ENCODE measurements at regions not wholly inside any gene's neighbourhood (a gene's known extent, or its start where the extent isn't known, plus 50 kb on each side); places are given as distances from the start of the nearest gene placed in this dataset.

DNA sequence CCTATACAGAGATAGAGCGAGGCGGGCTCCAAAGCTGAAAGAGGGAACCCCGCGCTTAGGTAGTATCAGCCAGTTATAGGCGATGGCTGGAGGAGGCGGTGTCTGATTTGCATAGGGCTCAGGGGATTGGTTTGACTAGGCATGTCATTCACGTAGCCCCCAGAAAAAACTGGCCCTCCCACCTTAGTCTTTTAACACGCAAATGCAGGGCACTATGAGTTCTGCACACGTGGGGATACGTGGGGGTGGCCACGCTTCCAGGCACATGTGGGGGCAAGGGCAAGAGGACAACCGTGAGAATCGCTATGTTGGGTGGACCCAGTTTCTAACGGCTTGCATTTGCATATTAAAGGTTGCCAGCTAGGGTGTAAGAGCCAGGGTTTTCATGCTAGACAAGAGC is 56.7 kb upstream of the MSTN start:
- TF ChIP-seq ARNTL (CRISPR knock-in tag; IDR thresholded peaks at IDR 0.05; ENCODE audit: borderline replicate concordance, low read depth), result no peak
- no peak for TF ChIP-seq CREB5 (CRISPR knock-in tag; IDR thresholded peaks at IDR 0.05; ENCODE audit: low read depth)
- TF ChIP-seq ZNF70 (CRISPR knock-in tag; IDR thresholded peaks at IDR 0.05), result no peak
- TF ChIP-seq, protein P1, sequence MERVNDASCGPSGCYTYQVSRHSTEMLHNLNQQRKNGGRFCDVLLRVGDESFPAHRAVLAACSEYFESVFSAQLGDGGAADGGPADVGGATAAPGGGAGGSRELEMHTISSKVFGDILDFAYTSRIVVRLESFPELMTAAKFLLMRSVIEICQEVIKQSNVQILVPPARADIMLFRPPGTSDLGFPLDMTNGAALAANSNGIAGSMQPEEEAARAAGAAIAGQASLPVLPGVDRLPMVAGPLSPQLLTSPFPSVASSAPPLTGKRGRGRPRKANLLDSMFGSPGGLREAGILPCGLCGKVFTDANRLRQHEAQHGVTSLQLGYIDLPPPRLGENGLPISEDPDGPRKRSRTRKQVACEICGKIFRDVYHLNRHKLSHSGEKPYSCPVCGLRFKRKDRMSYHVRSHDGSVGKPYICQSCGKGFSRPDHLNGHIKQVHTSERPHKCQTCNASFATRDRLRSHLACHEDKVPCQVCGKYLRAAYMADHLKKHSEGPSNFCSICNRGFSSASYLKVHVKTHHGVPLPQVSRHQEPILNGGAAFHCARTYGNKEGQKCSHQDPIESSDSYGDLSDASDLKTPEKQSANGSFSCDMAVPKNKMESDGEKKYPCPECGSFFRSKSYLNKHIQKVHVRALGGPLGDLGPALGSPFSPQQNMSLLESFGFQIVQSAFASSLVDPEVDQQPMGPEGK (CRISPR knock-in tag; IDR thresholded peaks at IDR 0.05; ENCODE audit: borderline replicate concordance), result no peak
- TF ChIP-seq SNAI2 (CRISPR knock-in tag; IDR thresholded peaks at IDR 0.05), result no peak
- no peak for TF ChIP-seq GLIS3 (CRISPR knock-in tag; IDR thresholded peaks at IDR 0.05)
- TF ChIP-seq RARB (CRISPR knock-in tag; IDR thresholded peaks at IDR 0.05), result no peak

Measured in SK-N-SH treated with all-trans-retinoic acid at 6 μM for 48 hours (cell line).